NCI-H187 treated with DMSO at 0.1 percent for 48 hours (cell line): ENCODE measurements at regions not wholly inside any gene's neighbourhood (a gene's known extent, or its start where the extent isn't known, plus 50 kb on each side); places are given as distances from the start of the nearest gene placed in this dataset.

Experiments used
- DNase-seq: peaks from one replicate; lab custom pipeline; 2025; lab: John Stamatoyannopoulos, UW

DNA sequence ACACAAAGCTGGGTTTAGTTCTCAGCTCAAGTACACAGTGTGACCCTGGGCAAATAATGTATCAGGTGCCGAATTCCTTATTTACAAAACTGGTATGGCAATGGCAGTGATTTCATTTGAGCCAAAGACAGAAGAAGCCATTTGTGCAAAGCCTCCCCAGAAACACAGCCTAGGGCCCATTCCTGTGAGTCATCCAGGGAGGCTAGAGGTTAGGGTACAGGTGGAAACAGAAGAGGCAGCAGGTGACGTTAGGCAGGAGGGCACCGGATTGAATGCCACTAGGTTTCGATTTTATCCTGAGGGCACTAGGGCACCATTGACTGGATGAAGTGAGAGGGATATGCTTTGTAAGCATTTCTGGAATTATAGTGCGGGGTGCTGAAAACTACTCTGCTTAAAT, 766.9 kb upstream of the NR2F2 start:
- DNase-seq = no peak

DNA sequence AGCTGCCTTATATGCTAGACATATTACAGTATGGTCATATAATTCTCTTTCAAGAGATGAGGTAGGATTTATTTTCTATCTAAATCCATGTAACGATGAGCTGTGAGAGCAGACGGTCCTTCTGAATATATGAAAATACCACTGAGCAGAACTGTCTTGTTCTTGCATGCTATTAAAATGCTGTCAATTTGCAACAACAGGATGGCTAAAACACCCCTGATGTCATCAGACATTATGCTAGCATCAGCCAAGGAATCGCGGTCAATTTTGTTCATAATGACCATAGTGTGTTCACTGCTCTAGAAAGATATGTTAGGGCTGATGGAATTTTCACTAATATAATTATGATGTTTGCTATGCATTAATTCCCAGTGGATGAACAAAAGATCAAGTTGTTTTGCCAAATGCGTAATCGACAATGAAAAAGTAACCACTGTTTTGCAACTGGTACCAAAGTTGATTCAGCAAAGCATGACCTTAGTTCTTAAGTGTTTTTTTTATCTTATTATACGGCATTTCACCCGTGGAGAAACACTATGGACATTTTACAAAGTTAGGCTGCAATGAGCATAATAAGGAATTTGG, 765.4 kb upstream of the NR2F2 start:
- DNase-seq = no peak

- no peak for DNase-seq
These were observed 764.8 kb upstream of the NR2F2 start for GRCh38 chr15:95565690-95566089.

- no peak for DNase-seq
These were observed 762.8 kb upstream of the NR2F2 start for GRCh38 chr15:95567686-95568085.

DNA sequence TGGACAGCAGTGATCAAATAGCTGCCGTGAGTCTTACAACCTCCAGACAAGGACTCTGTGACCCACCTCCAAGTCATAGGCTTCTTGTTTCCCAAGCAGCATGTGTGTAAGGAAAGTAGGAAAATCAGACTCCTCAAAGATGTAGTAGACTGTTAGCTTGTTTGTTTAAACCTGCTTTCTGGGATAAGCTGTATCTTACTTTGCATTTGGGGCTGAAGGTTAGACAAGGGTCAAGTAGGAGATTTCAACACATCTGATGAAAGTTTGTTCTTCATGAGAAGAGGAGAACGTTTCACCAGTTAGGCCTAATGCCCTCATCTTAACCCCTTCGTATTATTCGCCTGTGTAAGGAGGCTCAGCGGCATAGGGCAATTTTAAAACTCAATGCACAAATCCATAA, 756.4 kb upstream of the NR2F2 start:
- DNase-seq = no peak

GRCh38 chr15:95577927-95578326, 752.6 kb upstream of the NR2F2 start:
- DNase-seq = no peak

- DNase-seq = no peak
These were observed 750.4 kb upstream of the NR2F2 start for GRCh38 chr15:95580121-95580520.

DNA sequence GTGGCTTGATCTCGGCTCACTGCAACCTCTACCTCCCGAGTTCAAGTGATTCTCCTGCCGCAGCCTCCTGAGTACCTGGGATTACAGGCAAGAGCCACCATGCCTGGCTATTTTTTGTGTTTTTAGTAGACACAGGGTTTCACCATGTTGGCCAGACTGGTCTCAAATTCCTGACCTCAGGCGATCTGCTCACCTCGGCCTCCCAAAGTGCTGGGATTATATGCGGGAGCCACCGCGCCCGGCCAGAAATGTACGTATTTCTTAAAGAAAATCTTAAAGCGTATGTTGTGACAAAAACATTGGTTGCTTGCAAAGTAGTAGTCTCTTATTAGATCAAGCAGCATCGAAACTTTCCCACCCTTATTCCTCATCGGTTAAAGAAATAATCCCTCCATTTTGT, 748.9 kb upstream of the NR2F2 start:
- no peak for DNase-seq

DNA sequence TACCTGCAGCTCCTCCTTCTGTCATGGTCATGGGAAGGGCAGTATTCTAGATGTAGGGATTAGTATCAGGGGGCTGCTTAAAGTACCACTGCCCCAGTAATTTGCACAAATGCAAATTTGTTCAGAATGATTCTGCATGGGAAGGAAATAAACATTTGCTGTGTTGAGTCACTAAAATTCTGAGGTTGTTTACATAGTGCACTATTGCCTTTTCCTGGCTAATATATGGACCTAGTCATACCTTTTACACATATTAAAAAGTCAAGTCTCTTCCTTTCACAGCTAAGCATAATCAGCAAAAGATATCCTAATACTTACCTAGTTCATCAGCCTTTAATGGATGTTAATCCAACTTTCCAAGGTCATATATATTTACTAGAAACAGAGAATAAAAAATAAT, 746.4 kb upstream of the NR2F2 start:
- no peak for DNase-seq

DNA sequence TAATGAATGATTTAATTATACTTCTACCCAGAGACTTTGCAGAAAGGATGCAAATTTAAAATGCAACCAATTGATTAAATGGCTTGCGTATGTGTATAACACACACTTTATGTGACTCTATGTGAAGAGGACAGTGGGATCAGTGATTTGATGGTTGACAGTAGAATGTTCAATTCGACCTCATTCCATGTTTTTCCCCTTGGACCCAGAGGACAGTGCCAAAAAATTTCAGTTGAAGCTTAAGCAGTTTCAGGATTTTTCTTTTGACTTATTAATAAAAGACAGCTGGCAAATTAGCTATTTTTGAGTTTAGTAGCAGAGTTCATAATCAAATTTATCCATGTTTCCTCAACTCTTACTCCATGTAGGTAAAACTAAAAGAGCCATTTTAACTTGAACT, 742.4 kb upstream of the NR2F2 start:
- DNase-seq = no peak

DNA sequence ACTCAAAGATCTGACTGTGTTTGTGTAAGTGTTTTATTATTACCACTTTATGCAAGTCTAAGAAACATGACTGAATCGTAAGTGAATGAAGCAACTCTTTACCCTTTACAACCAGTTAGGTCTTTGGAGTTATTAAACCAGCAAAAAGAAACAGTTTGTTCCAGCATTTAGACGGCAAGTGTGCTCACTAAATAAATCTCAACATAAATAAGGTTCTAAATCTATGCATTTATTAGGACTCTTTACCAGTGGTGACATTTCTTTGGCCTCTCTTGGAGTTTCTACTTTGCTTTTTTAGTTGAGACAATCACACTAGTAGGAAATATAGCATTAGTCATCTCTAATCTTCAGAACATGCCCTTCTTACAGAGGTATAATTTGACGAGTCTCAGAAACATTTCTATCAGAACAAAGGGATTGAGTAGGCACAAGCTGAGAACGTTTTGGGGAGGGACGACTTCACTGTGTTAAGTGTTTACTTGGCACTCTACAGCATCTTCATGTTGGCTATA, 739.9 kb upstream of the NR2F2 start:
- DNase-seq = peak; percentile 49

GRCh38 chr15:95591270-95591669, 739.2 kb upstream of the NR2F2 start:
- no peak for DNase-seq

GRCh38 chr15:95591886-95592285, 738.6 kb upstream of the NR2F2 start:
- DNase-seq = no peak

- DNase-seq = no peak
These were observed 736.0 kb upstream of the NR2F2 start for GRCh38 chr15:95594496-95594895.

GRCh38 chr15:95595759-95596158, 734.7 kb upstream of the NR2F2 start:
- DNase-seq = no peak

GRCh38 chr15:95596496-95596895, 734.0 kb upstream of the NR2F2 start:
- no peak for DNase-seq

GRCh38 chr15:95598251-95598855, 732.1 kb upstream of the NR2F2 start:
- no peak for DNase-seq

DNA sequence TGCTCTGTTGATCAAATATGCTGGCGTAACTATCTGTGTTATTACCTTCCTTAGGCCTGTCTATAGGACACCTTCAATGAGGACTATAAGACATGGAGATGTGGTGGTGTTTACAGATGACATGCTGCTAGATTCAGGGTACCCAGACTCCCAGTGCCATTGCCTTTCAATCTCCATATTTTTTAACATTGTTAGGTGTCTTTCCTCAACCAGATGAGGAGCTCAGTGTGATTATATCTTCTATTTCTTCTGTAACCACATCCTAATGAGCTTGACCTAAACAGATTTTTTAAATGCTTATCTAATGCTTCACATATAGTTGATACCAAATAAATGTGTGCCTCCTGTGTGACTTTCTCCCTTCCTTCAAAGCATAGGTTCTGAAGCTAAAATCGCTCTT, 730.1 kb upstream of the NR2F2 start:
- no peak for DNase-seq

- no peak for DNase-seq
These were observed 729.6 kb upstream of the NR2F2 start for GRCh38 chr15:95600884-95601283.

DNA sequence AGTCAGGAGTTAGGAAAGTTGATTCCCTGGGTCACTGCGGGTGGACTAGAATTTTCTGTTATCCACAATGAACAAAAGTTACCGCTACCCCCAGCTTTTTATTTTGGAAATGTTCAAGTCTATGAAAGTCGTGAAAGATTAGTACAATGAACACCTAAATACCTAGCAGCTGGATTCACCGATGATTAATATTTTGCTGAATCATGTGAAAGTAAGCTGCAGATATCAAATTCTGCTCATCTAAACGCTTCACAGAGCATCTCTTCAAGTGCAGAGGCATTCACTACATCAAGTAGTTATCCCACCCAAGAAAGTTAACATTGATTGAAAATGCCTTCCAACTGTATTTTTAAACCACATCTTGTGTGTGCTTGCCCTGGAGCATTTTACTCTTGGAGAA, 729.0 kb upstream of the NR2F2 start:
- DNase-seq = no peak

DNA sequence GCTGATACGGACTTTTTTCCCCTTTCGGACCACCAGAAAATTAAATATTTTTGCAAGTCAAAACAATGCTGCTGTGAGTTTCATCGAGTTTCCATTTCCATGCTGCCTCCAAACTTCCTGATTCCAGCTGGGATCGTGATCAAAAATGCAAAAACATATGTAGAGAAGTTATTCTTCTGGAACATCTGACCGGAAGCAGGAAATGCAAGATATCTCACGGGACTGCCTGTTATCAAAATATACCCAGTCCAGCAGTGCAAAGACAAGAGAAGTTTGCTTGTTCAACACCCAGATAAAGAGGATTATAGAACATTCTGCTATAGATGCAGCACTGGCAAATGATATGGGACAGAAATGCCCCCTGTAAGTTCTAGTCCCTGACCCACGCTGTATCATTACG, 726.7 kb upstream of the NR2F2 start:
- DNase-seq = no peak

DNA sequence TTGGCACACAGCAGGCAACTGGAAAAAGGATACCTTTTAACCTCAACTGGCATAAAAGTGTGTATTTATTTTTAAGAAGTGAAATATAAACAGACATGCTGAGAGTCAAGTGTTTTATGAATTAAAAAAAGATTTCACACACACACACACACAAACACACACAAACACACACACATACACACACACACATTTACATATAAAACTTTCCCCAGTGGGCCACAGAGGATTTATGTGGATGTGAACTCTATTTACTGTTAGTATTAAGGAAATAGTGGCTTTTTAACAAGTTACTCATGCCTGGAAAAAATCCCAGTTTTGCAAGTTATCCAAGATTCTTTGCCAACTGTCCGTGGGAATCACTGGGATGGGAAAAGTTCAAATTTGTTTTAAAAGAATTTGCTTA, 725.9 kb upstream of the NR2F2 start:
- DNase-seq = no peak

GRCh38 chr15:95605098-95605497, 725.4 kb upstream of the NR2F2 start:
- no peak for DNase-seq

DNA sequence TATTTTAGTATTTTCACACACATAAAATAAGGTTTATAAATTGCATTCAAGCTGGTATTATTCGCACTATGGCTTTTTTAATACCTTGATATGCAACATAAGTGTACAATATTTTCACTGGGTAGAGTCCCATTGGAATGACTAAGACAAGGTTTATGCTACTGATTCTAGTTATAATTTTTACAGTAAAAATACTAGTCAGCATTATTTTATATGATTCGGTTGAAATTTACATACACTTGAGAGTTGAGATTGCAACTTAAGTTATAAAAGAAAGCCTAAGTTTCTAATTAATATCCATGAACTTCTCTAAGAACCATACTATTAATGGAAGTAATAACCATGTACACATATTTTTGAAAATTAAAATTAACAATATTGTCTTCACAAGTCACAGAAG, 723.9 kb upstream of the NR2F2 start:
- DNase-seq = no peak
